ENCODE measurements at regions not wholly inside any gene's neighbourhood (a gene's known extent, or its start where the extent isn't known, plus 50 kb on each side); places are given as distances from the start of the nearest gene placed in this dataset.

DNA sequence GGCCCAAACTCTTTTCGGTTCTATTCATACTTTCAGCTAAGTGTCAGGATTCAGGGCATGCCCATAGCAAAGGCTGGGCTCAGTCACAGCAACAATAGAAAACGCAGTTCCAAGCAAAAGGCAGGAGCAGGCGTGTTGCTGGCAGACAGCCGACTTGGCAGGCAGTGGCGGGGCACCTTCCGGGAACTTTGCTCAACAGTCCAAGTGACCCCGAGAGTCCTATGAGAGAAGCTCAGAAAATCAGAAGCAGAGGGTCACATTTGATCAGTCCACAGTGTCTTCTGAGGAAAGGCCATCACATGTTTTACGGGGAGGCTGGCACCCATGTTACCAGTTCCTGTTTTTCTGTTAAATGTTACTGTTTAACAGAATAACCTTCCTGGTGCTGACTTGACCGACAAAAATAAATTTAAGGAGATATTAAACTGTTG, 115.0 kb downstream of the DACT1 start:
- TF ChIP-seq, protein P1, sequence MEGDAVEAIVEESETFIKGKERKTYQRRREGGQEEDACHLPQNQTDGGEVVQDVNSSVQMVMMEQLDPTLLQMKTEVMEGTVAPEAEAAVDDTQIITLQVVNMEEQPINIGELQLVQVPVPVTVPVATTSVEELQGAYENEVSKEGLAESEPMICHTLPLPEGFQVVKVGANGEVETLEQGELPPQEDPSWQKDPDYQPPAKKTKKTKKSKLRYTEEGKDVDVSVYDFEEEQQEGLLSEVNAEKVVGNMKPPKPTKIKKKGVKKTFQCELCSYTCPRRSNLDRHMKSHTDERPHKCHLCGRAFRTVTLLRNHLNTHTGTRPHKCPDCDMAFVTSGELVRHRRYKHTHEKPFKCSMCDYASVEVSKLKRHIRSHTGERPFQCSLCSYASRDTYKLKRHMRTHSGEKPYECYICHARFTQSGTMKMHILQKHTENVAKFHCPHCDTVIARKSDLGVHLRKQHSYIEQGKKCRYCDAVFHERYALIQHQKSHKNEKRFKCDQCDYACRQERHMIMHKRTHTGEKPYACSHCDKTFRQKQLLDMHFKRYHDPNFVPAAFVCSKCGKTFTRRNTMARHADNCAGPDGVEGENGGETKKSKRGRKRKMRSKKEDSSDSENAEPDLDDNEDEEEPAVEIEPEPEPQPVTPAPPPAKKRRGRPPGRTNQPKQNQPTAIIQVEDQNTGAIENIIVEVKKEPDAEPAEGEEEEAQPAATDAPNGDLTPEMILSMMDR (conservative IDR thresholded peaks at IDR 0.05): no peak
- TF ChIP-seq EZH2 (IDR thresholded peaks at IDR 0.05; ENCODE audit: low read depth): no peak
